ENCODE measurements at regions not wholly inside any gene's neighbourhood (a gene's known extent, or its start where the extent isn't known, plus 50 kb on each side); places are given as distances from the start of the nearest gene placed in this dataset.

GRCh38 chr21:43329711-43330269 lies 97.1 kb downstream of the SIK1 start:
- in situ Hi-C loops (cut with MboI), result no loop called here

GRCh38 chr21:43328958-43329691 lies 97.8 kb downstream of the SIK1 start:
- in situ Hi-C loops (cut with MboI), result no loop called here

More at GRCh38 chr21:43329711-43330269, 97.1 kb downstream of the SIK1 start:
- Histone ChIP-seq H3K79me2 (ENCODE audit: insufficient read depth) (no peaks in the 10 kb centered on the region), H3F3A (ENCODE audit: insufficient read depth) (peaks cover 9% of the 10 kb centered on the region), H3K4me1 (ENCODE audit: insufficient read depth) (peaks cover 17% of the 10 kb centered on the region), H2AFZ (no peak overlapping the region), H3K9ac (no peak overlapping the region), H3K27me3 (replicated peaks; ENCODE audit: insufficient read depth) (no peaks in the 10 kb centered on the region), H3K4me2 (ENCODE audit: unreplicated experiment) (no peak overlapping the region), H3K36me3 (ENCODE audit: low read depth) (no peaks in the 10 kb centered on the region), H3K9me2 (ENCODE audit: insufficient read depth) (no peaks in the 10 kb centered on the region), H4K20me1 (ENCODE audit: insufficient read depth) (no peaks in the 10 kb centered on the region), H3K4me3 (no peak overlapping the region), H3K9me3 (ENCODE audit: low read depth) (no peaks in the 10 kb centered on the region), H3K27ac (no peak overlapping the region)
- TF ChIP-seq EZH2phosphoT487 (IDR thresholded peaks at IDR 0.05; ENCODE audit: insufficient read depth, low read depth), result no peak
- TF ChIP-seq EZH2 (IDR thresholded peaks at IDR 0.05; ENCODE audit: insufficient read depth, poor library complexity, severe bottlenecking), result no peak
- 77 to 78% methylated on average over 18 of the region's 18 CpGs for WGBS, 2 experiments (ENCODE audit: low coverage in 1 of 2, low lambda C conversion rate in 2 of 2, missing lambda C conversion rate in 2 of 2)
- no peak for DNase-seq

GRCh38 chr21:43328185-43328957 lies 98.6 kb downstream of the SIK1 start:
- no peak for DNase-seq
- peaks cover 10% of the 10 kb centered on the region for H3K4me1 ChIP-seq (ENCODE audit: insufficient read depth)
- H3K9me3 ChIP-seq (ENCODE audit: low read depth), result no peaks in the 10 kb centered on the region
- no peak overlapping the region for H3K27ac ChIP-seq
- TF ChIP-seq EZH2phosphoT487 (IDR thresholded peaks at IDR 0.05; ENCODE audit: insufficient read depth, low read depth) (no peak), EZH2 (IDR thresholded peaks at IDR 0.05; ENCODE audit: insufficient read depth, poor library complexity, severe bottlenecking) (no peak)
- H3K9me2 ChIP-seq (ENCODE audit: insufficient read depth), result no peaks in the 10 kb centered on the region
- in situ Hi-C loops (cut with MboI), result no loop called here
- no peaks in the 10 kb centered on the region for H3K36me3 ChIP-seq (ENCODE audit: low read depth)
- WGBS, 2 experiments (ENCODE audit: low coverage in 1 of 2, low lambda C conversion rate in 2 of 2, missing lambda C conversion rate in 2 of 2), result 90 to 91% methylated on average over 13 of the region's 13 CpGs
- H3K4me3 ChIP-seq, result no peak overlapping the region
- H3K4me2 ChIP-seq (ENCODE audit: unreplicated experiment), result no peak overlapping the region
- no peaks in the 10 kb centered on the region for H3K27me3 ChIP-seq (replicated peaks; ENCODE audit: insufficient read depth)
- no peaks in the 10 kb centered on the region for H3K79me2 ChIP-seq (ENCODE audit: insufficient read depth)
- no peaks in the 10 kb centered on the region for H4K20me1 ChIP-seq (ENCODE audit: insufficient read depth)
- no peaks in the 10 kb centered on the region for H3F3A ChIP-seq (ENCODE audit: insufficient read depth)
- no peak overlapping the region for H3K9ac ChIP-seq
- H2AFZ ChIP-seq, result no peak overlapping the region

More at GRCh38 chr21:43328958-43329691, 97.8 kb downstream of the SIK1 start:
- H3K4me2 ChIP-seq (ENCODE audit: unreplicated experiment), result no peak overlapping the region
- TF ChIP-seq EZH2 (IDR thresholded peaks at IDR 0.05; ENCODE audit: insufficient read depth, poor library complexity, severe bottlenecking), result no peak
- no peak for TF ChIP-seq EZH2phosphoT487 (IDR thresholded peaks at IDR 0.05; ENCODE audit: insufficient read depth, low read depth)
- H3K9me3 ChIP-seq (ENCODE audit: low read depth), result no peaks in the 10 kb centered on the region
- H3K27me3 ChIP-seq (replicated peaks; ENCODE audit: insufficient read depth), result no peaks in the 10 kb centered on the region
- H3K36me3 ChIP-seq (ENCODE audit: low read depth), result no peaks in the 10 kb centered on the region
- no peaks in the 10 kb centered on the region for H3K9me2 ChIP-seq (ENCODE audit: insufficient read depth)
- no peaks in the 10 kb centered on the region for H4K20me1 ChIP-seq (ENCODE audit: insufficient read depth)
- H3K9ac ChIP-seq, result no peak overlapping the region
- peaks cover 13% of the 10 kb centered on the region for H3K4me1 ChIP-seq (ENCODE audit: insufficient read depth)
- H3F3A ChIP-seq (ENCODE audit: insufficient read depth), result peaks cover 3% of the 10 kb centered on the region
- no peaks in the 10 kb centered on the region for H3K79me2 ChIP-seq (ENCODE audit: insufficient read depth)
- no peak for DNase-seq
- no peak overlapping the region for H3K4me3 ChIP-seq
- no peak overlapping the region for H3K27ac ChIP-seq
- H2AFZ ChIP-seq, result no peak overlapping the region
- 93 to 94% methylated on average over 22 of the region's 22 CpGs for WGBS, 2 experiments (ENCODE audit: low coverage in 1 of 2, low lambda C conversion rate in 2 of 2, missing lambda C conversion rate in 2 of 2)

- H3F3A ChIP-seq (ENCODE audit: insufficient read depth), result no peaks in the 10 kb centered on the region
These were observed 100.8 kb downstream of the SIK1 start for GRCh38 chr21:43325968-43326715.

More at GRCh38 chr21:43325968-43326715, 100.8 kb downstream of the SIK1 start:
- WGBS, 2 experiments (ENCODE audit: low coverage in 1 of 2, low lambda C conversion rate in 2 of 2, missing lambda C conversion rate in 2 of 2), result 65 to 67% methylated on average over 11 of the region's 11 CpGs
- Histone ChIP-seq H2AFZ (no peak overlapping the region), H4K20me1 (ENCODE audit: insufficient read depth) (no peaks in the 10 kb centered on the region), H3K9ac (no peak overlapping the region), H3K9me2 (ENCODE audit: insufficient read depth) (no peaks in the 10 kb centered on the region), H3K9me3 (ENCODE audit: low read depth) (no peaks in the 10 kb centered on the region), H3K79me2 (ENCODE audit: insufficient read depth) (no peaks in the 10 kb centered on the region), H3K27ac (no peak overlapping the region), H3K27me3 (replicated peaks; ENCODE audit: insufficient read depth) (no peaks in the 10 kb centered on the region), H3K4me2 (ENCODE audit: unreplicated experiment) (no peak overlapping the region), H3K4me3 (no peak overlapping the region), H3K36me3 (ENCODE audit: low read depth) (no peaks in the 10 kb centered on the region), H3K4me1 (ENCODE audit: insufficient read depth) (no peaks in the 10 kb centered on the region; the same call in 1 of the 2 replicates)
- no peak for TF ChIP-seq EZH2phosphoT487 (IDR thresholded peaks at IDR 0.05; ENCODE audit: insufficient read depth, low read depth)
- no peak for TF ChIP-seq EZH2 (IDR thresholded peaks at IDR 0.05; ENCODE audit: insufficient read depth, poor library complexity, severe bottlenecking)
- in situ Hi-C loops (cut with MboI), result no loop called here
- no peak for DNase-seq
